Activated CD4-positive, alpha-beta T cell treated with anti-CD3 and anti-CD28 coated beads for 4 hours (primary cell): ENCODE measurements at regions not wholly inside any gene's neighbourhood (a gene's known extent, or its start where the extent isn't known, plus 50 kb on each side); places are given as distances from the start of the nearest gene placed in this dataset.

Source experiments
- DNase-seq, 2 donors: peaks; one replicate each; pipeline ENCODE4 v3.0.0-alpha.2; 2020

- no peak for DNase-seq
Observed at GRCh38 chr14:98708555-98708954, 563.4 kb downstream of the BCL11B start.

DNA sequence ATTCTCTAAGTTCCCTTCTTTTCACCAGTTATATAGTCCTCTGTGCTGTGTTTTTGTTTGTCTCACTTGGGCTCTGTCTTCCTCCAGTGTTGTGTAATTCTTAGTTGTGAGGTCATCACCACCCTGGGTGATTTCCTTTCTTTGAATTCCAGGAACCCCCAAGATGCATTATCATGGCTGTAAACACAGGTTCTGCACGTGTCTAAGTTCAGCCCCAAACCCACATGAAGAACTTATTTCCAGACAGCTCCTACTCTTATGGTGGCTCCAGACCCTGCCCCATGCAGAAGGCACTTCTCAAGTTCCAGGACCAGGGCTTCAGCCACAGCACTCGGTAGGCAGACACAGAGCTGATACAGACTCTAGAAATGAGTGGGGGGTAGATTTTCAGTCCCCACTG lies 560.5 kb downstream of the BCL11B start:
- DNase-seq, result no peak

DNA sequence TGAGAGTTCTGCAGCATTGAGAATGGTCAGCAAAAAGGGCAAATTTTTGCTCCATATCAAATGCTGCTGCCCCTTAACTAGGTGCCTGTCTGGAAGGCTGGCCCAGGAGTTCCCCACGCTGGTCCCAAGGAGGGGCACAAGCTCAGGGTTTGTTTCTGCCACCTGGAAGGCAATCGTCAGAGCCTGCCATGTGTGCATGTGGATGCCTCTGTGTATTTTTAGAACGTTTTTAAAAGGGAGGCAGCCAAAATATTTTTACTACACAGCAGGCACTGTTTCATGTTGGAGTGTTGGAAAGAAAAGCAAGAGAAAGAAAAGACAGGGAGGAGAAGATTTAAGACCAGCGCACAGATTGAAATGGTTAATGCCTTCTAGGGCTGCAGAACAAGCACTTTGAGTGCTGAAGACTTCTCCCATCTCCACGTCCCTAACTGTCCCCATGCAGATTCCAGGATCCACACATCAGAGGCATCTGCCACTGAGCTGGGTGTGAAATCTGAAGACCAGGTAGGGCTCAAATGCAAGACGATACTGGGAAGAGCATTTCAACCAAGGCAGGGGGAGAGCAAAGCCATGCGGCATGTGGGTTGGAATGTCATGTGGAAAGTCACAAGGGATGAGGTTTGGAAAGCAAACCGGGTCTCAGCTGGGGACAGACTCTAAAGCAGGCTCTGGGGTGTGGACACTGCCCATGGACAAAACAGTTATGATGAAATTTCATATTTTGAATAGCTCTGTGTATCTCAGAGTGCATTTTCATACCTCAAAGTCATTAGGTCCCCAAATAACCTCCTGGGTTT lies 557.2 kb downstream of the BCL11B start:
- no peak for DNase-seq

GRCh38 chr14:98716133-98716532 lies 555.9 kb downstream of the BCL11B start:
- DNase-seq, result no peak

GRCh38 chr14:98721061-98721460 lies 550.9 kb downstream of the BCL11B start:
- DNase-seq, result no peak

DNA sequence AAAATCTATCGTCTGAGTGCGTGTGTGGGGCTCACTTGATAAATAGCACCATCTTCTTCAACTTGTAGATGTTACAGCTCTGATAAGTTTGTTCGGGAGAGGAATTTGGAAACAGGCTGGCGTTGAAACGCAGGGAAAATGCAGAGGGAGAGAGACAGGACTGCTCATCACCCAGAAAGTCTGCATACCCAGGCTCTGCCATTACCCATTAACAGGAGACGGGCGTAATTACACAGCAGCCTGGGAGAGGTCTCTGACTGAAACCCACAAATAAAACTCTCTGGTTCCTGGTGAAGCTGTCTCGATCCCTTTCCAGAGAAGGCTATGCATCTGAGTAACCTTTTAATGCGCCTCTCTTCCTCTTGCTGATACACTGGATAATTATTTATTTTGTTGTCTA lies 547.3 kb downstream of the BCL11B start:
- DNase-seq, result no peak

DNA sequence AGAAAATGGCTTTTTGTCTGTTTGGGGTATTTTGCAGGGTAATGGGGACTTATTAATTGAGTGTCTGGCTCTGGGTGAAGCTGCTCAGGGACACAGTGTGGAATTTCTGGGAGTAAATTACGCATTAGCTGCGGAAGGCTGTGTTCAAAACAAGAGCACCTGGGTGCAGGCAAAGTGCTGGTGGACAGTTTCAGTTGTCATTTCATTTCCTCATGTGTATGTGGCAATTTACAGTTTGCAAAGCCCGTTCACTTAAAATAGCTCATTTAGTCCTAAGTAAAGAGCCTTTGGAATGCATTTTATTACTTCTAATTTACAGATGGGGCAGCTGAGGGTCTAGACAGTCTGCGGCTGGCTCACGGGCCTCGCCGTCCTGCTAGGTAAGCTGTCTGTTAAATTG lies 546.8 kb downstream of the BCL11B start:
- DNase-seq, result no peak

- DNase-seq, result no peak
Observed at GRCh38 chr14:98725676-98726075, 546.3 kb downstream of the BCL11B start.

DNA sequence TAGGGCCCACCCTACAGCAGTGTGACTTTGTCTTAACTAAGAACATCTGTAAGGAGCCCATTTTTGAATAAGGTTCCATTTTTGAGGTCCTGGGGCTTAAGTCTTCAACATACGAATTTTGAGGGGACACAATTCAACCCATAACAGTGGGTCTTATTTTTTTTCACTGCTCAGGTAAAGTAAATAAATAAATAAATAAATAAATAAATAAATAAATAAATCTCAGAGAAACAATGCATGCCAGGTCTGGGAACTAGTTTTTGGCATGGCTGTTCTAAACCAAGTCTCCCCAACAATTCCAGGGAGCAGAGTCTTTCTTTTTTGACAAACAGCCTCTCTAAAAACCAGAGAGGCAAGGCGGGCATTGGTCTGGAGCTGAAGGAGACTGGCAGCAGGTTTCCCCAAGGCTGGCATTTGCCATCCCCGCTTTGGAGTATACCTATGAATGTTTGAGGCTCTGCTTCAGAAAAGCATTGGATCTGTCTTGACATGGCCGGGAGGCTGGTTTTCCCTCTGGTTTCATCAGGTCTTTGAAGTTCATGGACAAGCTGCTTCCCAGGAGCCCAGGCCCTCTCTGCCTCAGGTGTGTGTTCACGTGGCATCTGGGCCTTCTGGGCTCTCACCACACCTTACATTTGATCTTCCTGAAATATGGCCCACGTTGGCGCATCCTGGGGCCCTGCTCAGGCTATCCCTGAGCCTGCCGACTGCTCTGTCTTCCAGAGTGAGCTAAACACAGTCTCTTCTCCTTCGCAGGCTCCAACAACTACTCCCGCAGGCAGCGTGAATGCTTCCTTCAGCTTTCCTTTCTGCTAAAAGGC lies 545.2 kb downstream of the BCL11B start:
- DNase-seq, result no peak

GRCh38 chr14:98728024-98728423 lies 544.0 kb downstream of the BCL11B start:
- DNase-seq, result no peak

DNA sequence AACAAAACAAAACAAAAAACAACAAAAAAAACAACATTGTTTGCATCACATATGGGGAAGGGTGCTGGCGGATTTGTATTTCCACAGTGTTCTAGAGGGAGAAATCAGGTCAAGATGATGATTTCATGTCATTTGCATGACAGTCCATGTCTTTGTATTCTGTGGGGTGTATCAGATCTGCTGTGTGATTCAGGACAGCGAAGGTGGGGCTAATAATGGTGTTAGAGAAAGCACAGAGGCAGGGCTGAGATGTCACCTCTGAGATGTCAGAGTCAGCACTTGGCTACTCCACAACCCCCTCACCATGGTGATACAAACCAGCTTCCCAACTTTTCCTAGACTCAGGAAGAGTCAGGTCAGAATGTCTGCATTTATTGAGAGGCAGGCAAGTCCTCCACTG lies 543.2 kb downstream of the BCL11B start:
- DNase-seq, result no peak

DNA sequence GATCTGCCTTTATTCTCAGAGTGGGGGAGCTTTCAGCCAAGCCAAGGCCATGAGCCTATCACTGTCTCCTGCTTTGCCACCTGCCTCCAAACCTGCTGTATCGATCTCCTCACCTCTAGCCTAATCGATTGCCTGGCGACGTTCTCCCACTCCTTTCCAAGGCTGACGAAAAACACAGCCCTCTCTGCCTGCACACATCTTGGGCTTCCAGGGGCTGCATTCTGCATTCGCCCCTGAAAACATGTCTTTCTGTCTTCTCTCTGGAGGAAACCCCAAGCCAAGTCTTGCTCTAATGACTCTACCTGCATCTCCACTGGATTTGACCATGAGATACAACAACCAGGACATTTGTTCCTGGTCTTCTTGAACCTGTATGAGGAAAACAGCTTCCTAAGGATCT lies 540.7 kb downstream of the BCL11B start:
- DNase-seq, result no peak

GRCh38 chr14:98731701-98732100 lies 540.3 kb downstream of the BCL11B start:
- no peak for DNase-seq

DNA sequence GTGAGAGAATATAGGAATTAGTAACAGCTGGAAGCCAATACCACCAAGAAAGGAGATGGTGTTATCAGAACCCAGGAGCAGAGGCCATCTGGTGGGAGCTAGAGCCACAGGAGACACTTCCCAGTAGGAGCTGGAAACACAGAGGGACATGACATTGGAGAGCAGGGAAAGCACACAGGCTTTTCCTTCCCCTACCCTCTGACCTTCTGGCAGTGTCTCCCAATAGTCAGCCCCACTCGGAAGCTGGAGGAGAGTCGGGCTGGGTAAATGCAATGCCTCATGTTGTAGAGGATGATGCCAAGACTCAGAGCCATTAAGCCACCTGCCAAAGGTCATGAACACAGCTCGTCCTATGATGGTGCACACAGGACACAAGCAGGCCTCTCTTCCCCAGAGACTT lies 538.5 kb downstream of the BCL11B start:
- no peak for DNase-seq

DNA sequence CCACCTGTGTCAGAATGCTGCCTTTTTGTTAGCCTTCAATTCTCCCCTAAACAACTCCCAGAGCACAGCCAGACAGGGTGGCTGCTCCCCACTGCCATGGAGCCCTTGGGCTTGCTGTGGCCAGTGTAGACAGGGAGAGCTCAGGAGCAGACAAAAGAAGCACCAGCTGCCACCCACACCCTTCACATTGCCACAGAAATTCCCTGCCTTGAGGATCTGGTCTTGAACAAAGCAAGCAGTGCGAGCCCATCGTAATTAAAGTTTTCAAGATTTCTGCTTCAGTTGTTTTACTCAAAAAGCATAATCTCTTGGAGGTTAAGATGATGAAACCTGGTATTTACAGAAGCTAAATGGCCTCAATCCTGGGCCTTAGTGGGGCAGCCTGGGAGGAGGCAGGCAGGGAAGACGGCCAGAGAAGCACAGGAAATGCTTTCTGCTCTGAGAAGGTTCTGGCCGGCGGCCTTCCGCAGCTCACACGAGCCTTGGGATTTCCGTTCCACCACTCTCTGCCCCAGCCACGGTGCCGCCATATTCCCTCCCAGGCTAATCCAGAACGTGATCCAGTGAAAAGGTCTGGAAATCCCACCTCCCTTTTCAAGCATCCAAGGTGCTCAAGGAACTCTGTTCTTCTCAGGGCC lies 535.2 kb downstream of the BCL11B start:
- DNase-seq, result no peak

DNA sequence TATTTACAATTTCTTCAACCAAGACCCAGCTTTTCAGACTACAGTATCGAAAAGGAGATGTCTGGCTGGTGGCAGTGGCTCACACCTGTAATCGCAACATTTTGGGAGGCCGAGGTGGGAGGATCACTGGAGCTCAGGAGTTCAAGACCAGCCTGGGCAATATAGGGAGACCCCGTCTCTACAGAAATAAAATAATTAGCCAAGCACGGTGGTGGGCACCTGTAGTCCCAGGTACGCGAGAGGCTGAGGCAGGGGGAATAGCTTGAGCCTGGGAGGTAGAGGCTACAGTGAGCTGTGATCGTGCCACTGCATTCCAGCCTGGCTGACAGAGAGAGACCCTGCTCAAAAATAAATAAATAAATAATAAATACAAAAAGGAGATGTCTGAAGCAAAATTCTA lies 530.5 kb downstream of the BCL11B start:
- DNase-seq, result no peak

- no peak for DNase-seq
Observed at GRCh38 chr14:98742001-98742400, 530.0 kb downstream of the BCL11B start.

GRCh38 chr14:98743536-98743935 lies 528.5 kb downstream of the BCL11B start:
- DNase-seq, result no peak

DNA sequence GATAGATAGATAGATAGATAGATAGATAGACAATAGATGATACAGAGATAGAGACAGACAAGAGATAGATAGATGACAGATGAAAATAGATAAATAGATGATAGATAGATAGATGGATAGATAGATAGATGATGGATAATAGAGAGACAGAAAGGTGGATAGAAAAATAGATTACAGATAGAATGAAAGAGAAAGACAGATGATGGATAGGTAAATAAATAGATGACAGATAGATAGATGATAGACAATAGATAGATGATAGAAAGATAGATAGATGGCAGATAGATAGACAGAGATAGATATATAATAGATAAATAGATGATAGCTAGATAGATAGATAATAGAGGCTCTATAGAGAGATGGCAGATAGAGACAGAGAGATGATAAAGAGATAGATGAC lies 523.0 kb downstream of the BCL11B start:
- no peak for DNase-seq

DNA sequence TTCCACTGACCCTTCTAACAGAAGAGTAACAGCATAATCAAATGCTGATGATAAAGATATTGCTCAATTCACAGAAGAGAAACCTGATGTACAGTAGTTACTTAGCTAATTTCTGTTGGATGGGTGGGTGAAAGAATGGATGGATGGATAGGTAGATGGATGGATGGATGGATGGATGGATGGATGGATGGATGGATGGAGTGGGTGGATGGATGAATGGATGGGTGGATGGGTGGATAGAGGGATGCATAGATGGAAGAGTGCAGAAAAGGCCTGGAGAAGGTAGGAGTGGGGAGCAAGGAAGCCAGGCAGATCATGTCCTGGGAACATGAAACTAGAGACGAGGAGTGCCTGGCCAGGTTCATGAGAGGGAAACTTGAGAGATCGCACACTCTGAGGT lies 520.9 kb downstream of the BCL11B start:
- no peak for DNase-seq

DNA sequence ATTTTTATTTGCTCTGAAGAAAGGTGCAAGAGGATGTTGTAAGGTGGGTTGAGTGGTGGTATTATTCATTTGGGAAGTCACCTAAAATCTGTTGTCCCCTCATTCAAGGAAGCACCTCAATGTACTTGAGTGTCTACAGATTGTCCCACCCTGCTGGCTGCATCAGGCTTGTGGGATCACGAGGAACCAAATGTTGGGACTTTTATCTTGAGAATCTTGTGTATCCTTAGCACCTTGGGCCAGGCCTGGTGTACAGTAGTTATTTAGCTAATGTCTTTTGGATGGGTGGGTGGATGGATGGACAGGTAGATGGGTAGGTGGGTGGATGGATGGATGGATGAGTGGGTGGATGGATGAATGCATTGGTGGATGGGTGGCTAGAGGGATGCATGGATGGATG lies 519.3 kb downstream of the BCL11B start:
- no peak for DNase-seq

DNA sequence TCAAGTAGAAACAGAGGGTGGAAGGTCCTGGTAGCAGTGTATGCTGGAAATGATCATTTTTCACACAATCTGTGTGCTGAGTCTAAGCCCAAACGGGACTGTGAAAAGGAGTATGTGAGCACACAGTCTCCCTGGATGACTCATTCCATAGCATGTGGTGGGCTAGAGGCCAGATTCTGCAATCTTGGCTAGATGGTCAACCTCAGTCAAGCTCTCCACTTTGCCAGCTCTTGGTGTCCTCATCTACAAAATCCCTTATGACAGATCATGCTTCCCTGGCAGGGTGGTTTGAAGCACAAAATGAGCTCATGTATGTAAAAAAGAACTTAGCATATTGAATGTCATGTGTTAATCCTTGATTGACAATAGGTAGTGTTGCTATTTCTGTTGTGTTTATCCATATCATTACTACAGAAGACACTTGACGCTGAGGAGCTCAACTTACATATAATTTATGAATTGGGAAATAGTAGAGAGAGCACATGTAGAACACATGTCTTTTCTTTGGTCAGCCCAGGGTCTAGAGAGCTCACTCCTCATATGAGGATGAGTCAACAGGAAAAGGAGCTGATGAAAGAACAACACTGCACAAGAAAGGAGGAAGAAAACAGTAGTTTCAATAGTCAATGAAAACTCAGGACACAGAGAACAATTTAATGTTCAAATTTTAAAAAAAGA lies 517.5 kb downstream of the BCL11B start:
- no peak for DNase-seq

- DNase-seq, result no peak
Observed at GRCh38 chr14:98756749-98757148, 515.2 kb downstream of the BCL11B start.
